ENCODE measurements at regions not wholly inside any gene's neighbourhood (a gene's known extent, or its start where the extent isn't known, plus 50 kb on each side); places are given as distances from the start of the nearest gene placed in this dataset.

DNA sequence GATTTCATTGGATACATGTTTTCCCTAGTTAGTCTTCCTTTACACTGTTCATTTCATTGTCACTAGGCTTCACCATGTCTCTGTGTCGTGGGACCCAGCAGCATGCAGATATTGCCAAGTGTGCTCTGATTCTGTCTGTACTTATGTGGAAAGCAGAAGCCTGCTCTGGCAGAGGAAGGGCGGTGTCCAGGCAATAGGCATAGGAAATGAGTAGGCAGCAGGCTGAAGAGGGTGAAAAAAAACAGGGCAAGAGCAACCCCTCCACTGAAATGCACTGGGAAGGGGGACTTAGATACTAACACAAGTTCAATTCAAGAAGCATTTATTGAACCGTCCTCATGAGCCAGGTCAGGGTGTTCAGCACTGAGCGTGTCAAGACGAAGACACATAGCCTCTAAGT lies 85.2 kb upstream of the VAV3 start:
- DNase-seq, result no peak

DNA sequence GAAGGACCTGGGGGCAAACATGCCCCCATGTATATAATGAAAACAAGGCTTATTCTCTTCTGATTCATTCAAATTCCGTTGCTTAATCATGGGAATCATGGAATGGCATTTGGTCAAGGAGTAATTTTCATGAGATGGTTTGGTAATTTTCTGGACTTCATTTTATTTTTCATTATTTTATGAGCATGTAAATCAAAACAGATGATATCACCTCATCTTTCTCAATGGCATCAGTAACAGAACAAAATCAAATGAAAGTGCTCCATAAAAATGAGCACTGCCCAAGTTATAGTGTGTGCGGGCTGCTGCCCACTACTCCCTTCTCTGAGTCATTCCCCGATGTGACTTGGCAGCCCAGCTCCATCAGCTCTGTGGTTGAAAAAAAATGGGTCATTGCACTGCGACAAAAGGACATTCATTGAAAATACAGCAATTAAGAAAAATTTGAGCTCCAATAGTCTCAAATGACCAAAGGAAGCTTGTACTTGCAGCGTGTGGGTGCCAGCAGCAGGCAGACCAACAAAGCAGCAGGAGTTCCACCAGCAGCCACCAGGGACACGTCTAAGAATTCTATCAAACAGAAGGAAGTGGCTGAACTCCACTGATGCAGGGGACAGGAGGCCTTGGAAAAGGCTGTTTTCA lies 84.3 kb upstream of the VAV3 start:
- no peak for DNase-seq

DNA sequence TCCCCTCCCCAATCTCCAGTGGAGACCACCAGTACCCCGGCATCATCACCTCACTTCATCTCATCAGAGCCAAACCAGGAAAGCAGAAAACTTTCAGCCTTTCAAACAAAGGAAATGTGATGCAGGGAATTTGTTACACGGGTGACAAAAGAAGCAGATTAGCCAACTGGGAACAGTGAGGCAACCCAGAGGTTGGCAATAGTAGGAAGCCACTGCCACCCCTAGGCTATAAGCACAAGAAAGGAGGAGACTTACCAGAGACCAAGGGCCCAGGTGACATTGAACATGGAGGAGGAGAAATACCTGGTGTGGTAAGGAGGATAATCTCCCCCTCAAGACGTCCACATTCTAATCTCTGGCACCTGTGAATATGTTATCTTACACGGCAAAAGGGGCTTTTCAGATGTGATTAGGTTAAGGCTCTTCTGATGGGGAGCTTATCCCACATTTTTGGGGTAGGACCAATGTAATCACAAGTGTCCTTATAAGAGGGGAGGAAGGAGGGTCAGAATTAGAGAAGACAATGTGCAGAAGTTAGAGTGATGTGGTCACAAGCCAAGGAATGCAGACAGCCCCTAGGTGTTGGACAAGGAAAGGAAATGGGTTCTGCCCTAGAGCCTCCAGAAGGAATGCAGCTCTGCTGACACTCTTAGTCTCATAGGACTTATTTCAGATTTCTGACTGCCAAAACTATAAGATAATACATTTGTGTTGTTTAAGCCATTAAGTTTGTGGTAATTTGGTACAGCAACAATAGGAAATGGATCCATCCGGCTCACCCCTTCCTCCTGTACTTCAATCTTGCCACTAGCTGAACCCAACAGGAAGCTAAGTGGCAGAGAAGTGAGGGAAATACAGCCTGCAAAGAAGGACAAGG lies 83.6 kb upstream of the VAV3 start:
- DNase-seq, result no peak

DNA sequence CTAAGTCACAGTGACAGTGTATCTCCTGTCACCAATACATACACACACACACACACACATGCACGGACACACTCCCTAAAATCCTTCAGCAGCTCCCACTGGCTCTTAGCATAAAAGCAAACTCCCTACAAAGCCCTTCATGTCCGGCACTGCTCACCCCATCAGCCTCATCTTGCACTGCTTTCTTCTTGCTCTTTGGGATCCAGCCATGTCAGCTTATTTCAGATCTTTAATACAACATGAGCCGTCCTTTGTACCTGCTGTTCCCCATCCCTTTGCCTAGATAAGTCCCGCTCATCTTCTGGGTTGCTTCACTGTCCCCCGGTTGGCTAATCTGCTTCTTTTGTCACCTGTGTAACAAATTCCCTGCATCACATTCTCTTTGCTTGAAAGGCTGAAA lies 82.1 kb upstream of the VAV3 start:
- no peak for DNase-seq

DNA sequence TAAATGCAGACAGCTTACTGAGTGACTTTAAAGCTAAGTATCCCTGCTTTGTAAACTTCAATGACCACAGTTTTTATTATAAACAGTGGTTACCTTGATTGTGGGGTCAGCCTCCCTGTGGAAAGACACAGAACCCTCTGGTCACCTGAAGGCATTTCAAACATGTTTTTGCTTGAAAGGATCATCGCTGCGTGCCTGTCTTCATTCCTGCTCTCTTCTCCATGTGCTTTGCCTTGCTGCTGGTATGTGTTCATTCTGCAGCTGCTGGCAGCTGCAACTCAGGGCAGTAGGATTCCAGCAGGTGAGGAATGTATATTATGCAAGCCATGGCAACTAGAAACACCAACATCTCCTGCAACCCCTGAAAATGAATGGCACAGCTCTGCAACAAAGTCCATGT lies 81.0 kb upstream of the VAV3 start:
- DNase-seq, result no peak

DNA sequence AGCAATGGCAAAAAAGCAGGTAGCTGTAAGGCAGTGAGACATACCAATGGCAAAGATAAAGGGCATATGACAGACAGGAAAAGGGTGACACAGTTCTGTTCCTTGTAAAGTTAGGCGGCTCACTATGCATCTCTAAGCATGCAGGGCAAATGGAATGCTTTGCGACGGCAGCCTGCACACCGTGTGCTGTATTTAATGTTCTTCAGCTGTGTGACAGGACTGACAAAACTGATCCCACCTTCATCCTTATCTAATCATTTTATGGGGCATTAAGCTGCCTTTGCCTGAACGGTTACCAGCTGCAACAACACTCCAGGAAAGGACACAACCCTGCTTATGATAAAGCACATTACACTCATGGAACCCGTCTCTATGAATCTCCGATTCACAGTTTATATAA lies 80.5 kb upstream of the VAV3 start:
- DNase-seq, result no peak

DNA sequence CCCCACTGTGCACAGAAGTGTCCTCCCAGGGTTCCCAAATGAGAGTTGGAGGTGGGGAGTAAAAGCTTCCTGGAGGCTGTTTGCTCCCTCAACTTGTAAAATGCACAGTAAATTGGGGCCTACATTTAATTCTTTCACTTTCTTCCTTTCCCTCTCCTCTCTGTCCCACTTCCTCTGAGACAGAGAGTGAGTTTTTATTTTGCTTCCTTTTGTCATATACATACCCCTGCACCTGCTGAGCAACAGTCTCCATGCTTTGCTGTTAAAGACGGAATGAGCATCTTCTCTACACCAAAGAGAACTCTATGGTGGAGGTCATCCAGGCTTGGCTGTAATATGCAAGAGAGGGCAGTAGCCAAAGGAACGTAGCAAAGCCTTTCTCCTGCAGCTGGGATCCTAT lies 79.3 kb upstream of the VAV3 start:
- DNase-seq, result no peak

DNA sequence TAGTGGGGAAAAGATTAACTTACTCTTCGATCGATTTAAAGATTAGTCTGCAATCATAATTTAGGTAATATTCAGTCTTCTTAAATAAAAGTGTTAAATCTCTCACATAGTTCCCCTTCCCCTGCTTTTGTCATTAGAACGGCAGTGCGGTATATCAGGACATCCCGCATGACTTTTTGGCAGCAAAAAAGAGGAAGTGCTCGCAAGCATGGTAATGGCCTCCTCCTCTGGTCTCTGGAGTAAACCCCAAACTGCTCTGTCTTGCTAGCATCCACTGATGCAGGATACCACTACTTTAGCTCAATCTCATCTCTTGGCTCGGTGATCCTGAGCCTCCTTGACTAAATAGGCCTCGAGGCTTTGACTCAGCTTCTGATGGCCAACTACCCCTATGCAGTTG lies 78.7 kb upstream of the VAV3 start:
- DNase-seq, result no peak

DNA sequence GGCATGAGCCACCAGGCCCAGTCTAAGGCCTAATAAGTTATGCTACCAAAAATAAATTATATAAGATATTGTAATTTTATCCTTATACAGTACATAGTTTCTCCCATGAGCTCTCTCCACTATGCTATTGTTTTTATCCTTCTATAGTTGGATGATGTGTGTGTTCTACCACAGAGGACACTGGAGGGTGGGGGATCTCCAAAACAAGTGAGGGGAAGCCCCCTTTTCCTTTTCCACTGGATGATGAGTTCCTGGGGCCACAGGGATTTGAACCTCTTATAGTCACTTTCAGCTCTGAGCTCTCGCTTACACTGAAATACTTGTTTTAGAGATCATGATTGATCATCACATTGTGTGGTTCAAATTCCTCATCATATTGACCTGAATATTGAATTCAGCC lies 77.6 kb upstream of the VAV3 start:
- no peak for DNase-seq

DNA sequence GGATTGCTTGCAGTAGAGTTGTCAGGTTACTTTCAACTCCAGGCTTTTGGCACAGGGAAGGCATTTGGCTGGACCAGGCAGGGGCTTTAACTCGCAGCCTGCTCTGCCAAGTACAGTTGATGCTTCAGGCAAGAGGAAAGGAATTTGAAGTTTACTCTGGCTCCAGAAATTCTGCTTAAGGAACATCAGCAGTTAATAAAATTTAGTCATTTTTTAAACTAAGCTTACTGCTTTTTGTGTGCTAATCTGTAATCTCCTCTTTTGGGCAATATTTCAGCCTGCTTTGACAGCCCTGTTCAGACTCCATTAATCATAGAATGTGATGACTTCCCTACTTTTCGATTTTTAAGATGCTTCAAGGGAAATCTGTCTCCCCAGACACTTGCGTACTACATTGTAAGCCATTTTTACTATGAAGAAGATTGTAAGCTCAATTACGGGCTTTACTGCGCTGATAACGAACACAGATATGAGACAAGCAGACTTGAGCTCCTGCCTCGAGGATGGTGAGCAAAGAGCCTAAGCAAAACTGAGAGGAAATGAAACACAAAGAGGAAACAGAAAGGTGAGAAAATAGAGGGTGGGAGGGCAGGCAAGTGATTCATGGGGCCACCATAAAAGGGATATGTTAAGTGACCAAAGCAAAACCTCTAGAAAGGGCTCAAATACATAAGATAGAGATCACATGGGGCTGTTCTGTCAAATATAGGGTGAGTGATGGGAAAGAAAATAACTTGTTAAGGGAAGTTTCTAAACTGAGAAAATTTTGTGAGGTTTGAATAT lies 76.6 kb upstream of the VAV3 start:
- peak; percentile 19 for DNase-seq

DNA sequence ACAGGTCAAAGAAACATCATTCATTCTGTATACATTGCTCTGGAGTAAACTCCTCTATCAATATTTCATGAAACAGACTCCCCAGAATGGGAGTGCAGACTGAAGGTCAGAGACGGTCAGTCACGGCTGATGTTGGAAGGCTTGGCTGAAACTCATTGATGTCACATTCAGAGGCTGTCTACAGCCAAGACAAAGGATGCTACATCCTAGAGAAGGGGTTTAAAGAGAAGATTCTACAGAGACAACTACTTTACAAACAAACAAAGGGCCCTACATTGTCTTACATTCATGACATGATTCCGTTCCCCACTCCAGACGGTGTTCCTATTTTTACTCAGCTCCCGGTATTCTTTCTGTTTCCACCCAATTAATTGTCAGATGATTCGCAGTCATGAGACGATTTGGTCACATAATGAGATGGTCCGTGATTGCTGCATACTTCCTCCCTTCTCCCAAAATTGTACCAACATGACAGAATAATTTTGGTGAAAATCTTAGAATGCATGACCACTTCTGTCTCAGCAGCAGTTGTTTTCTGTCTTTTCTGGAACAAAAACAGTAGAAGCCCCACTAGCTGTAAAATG lies 73.8 kb upstream of the VAV3 start:
- DNase-seq, result no peak

DNA sequence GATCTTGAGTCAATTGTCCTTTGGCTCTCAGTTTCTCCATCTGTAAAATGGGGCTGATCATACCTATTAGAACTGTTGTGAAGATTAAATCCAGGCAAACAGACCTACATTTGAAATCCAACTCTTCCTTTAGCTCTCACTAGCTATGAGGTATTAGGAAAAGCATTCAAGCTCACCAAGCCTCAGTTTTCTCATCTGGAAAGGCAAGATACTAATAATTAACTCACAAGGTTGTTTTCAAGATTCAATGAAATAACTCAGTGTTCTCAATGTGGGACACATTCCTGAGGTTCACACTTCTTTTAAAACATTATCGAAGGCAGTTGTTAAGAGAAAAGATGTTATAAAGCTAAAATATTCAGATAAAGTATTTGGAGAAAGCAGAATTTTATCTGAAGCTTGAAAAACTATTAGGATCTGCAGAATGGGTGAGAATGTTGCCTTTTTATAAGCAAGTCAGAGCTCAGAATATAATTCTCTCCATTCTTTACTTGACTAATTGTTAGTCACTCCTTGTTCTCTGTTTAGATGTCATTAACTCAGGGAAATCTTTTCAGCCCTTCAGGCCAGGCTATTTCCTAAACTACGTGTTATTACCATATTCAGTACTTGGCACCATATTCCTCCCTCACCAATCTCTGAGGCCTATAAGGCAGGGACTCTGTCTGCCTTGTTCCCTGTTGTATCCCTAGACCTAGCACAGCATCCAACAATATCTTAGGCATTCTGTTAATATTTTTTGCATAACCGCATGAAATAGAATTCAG lies 72.0 kb upstream of the VAV3 start:
- no peak for DNase-seq

DNA sequence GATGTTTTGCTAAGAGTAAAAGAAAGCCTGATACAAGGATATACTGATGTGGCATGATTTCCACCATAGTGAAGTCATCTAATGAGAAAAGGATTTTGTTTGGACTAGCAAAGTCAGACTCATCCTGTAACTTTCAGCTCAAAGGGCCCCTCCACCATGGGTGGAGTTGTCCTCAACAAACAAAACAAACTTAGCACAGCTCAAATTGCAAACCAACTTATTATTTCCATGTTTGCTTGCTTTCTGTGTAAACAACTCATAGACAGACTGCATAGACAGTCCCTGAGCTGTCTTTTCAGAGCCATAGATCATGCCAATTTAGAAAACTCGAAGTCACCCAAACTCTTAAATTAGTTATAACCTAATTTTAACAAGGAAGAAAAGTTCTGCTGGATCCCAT lies 69.4 kb upstream of the VAV3 start:
- DNase-seq, result no peak

DNA sequence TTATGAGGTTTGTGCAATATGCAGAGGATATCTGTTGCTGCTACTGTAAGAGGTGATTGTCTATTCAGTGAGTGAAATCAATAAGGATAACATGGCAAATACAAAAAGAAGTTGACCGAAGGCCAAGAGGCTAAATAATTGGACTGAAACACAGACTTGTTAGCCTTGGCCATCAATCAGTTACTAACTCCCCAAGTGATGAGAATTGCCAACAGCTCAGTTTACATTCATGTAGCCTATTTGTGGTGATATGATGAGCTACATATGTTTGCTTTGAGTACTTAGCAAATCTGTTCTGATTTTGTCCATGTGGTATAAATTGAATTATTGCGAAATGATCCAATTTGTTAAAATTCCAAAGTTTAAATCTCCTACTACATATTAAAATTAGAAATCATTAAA lies 68.6 kb upstream of the VAV3 start:
- DNase-seq, result no peak

DNA sequence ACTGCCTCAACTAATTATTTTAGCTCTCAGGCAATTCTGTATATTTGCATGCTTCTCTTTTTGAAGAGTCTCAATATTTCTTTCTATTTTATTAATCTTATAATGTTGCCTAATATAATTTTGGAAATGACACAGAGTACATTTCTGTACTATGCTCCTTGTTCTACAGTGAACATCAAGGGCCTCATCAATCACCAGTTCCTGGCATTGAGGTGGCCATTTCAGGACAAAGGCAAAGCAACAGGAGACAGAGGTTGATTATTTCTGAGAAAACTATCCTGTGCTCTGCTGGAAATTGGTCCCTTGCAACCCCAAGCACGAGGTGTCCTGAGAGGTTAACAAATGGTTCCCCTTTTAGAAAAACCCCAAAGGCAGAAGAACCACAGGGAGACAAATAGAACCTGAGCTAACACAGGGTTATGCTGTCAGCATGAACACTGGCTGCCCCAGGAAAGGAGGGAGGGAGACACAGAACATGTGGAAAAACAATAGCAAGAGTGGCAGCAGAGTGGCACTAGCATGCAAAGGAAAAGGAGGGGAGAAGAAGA lies 63.9 kb upstream of the VAV3 start:
- DNase-seq, result no peak

DNA sequence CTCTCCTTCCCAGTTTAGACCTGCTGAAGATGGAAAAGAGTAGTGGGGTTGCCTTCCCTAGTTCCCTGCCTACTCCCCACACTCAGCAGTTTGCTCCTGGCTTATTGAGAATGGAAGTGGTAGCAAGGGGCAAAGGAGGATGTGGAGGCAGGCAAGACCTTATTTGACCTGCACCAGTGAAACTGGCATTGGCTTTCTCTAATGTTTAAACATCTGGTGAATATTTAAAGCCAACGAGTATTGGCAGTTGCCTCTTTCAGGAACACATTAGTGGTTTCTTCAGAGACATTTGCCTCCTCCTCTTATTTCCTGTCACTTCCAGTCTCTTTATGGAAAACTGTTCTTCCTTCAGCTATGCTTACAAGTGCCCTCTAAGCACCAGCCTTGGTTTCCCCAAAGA lies 62.4 kb upstream of the VAV3 start:
- no peak for DNase-seq

DNA sequence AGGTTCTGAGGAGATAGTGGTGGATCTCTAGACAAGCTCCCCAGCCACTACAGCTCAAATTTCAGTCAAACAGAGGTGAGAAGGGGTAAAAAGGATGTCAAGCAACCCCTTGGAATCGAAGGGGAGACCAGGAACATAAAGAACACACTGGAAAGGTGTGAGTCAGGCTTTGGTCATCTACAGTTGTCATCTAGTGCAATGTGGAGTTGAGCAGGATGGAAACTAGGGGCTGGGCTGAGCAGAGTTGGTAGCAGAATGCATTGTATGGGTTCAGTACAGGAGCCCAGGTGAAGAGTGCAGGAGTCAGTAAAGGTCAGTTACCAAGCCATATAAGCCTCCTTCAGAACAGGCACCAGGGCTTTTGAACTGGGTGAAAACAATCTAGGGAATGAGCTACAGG lies 52.7 kb upstream of the VAV3 start:
- DNase-seq, result no peak

DNA sequence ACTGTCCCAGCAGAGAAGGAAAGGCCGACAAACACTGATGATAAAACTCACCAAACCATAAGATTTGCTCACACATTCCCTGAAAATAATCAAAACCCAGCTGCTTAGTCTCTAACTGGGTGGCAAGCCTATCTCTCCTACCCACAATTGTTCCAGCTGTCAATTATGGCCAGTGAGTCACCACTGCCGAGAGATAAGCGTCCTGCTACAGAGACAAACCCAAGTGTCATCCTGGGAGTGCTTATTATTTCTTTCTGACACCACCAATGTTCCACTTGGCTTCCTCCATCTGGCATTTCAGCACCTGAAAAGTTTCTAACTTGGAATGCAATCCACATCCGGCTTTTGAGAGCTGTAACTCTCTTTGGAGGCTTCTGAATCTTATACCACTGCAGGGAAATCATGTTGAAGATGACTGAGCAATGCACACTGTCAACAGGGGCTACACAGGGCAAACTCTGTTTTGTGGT lies 51.5 kb upstream of the VAV3 start:
- DNase-seq, result peak; percentile 12

All from activated CD4-positive, alpha-beta T cell treated with anti-CD3 and anti-CD28 coated beads, Interleukin-2, Interleukin-6, amounts not matched to agents 100 ng/mL and 50 ng/mL, durations not matched to agents 16 hours and 8 hours (primary cell).